Fibroblast of skin of left biceps (primary cell): ENCODE measurements at regions not wholly inside any gene's neighbourhood (a gene's known extent, or its start where the extent isn't known, plus 50 kb on each side); places are given as distances from the start of the nearest gene placed in this dataset.
A peak's percentile ranks its signal among the peaks of the same experiment; 100 is the strongest.
"Not testable (repeated sequence)": the region's sequence is repeated elsewhere in the genome, so short reads cannot be mapped to it uniquely, and the experiment has no call there.

Experiments used
- DNase-seq, 2 experiments: peaks; one replicate each; pipeline ENCODE4 v3.0.0-alpha.2; 2013; ENCODE audit warnings: low read depth in 2 of 2

- no peak for DNase-seq
Observed at GRCh38 chr7:19302731-19303130, 157.5 kb upstream of the FERD3L start.

DNA sequence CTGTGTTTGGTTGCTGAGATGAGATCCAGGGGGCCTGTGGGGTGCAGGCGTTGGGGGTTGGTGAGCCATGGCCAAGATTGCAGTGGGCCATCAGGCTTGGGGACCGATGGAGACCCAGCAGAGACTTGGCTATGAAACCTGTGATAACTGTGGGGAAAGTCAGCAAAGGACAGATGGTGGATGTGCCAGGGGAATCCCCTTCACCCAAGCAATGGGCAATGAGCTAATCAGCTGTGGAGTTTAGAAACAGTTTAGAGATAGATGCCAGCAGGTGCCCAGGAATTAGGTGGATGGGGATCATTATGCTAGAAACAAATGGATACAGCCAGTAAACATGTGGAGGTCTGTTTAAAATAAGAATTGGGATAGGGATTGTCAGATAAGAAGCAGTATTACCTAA, 151.4 kb upstream of the FERD3L start:
- DNase-seq, result no peak

- no peak for DNase-seq
Observed at GRCh38 chr7:19295376-19295775, 150.2 kb upstream of the FERD3L start.

DNA sequence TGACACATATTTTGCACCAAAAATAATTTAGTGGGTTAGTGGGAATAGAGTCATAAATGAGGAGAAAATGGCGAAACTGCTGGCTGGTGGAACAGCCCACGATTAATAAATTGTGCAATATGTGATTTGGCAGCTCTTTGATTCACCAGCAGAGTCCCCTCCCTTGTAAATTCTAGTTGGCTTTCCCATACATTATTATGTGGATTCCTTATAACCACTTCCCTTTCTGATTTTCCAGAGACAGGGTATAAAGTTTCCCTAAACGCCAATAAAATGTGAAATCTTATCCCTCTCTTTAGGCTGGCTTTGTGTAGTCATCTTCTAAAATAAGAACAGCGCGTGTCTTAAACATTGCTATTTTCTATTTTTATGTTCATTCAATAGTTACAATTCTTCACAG, 149.4 kb upstream of the FERD3L start:
- DNase-seq, result peak; percentile 84 to 87

DNA sequence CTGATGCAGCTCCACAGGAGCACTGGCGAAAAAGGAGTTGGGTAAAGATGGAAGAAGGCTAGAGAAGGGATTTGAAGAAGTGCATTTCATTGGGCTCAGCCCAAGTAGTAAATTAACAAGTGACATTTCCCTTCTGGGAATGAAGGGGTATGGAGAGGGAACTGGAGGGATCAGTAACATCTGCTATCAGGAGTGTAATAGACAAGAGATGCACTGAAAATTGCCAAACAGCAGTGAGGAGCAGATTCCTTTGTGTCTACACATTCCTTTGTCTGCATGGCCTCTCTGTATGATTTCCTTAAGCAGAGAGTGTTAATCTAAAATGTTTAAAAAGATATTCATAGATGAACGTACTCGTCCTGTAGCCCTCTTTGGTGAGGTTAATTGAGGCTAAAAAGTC, 148.2 kb upstream of the FERD3L start:
- DNase-seq, result peak in 1 of 2 experiments; percentile 30

DNA sequence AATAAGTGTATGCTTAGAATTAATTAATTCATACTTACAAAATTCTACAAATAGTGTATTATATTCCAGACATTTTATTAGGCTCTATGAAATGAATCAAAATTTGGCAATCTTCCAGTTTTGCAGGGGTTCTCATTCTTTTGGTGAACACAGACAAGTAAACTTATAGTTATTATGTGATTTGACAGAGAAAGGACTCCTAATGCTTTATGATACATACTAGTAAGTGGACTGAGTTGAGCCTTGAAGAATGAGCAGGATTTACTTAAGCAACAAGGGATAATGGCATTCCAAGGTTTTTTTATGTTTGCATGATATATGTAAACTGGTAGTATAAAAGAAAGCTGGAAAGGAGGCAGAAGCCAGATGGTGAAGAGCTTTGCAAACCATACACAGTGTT, 145.7 kb upstream of the FERD3L start:
- DNase-seq, result no peak

- no peak for DNase-seq
Observed at GRCh38 chr7:19290066-19290465, 144.8 kb upstream of the FERD3L start.

DNA sequence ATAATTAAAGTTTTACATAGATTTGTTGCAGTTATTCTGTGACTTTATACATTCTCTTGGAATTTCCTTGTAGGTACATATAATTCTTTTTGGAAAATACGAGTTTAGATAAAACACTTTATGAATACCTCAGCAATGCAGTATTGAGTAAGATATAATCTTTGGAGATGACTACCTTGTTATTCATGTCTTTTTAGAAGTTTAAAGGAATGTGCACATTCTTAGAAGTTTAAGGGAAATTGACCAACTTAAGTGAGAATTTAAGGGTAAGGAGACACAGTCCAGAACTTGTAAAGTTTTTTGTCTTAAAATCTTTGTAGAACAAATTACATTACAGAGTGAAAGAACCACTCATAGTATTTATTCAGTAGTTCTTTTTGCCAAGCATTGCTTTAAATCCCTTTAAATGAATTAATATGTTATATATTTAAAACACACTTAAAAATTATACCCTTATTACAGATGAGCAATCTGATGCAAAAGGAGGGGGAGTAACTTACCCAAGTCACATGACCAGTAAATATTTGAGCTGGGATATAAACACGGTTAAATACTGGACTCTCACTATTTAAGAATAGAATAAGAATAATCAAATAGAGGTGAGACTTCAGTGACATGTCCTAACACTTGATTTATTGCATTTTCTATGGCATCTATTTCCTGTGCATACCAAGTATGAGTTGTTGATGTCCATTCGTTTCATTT, 139.5 kb upstream of the FERD3L start:
- DNase-seq, result no peak

DNA sequence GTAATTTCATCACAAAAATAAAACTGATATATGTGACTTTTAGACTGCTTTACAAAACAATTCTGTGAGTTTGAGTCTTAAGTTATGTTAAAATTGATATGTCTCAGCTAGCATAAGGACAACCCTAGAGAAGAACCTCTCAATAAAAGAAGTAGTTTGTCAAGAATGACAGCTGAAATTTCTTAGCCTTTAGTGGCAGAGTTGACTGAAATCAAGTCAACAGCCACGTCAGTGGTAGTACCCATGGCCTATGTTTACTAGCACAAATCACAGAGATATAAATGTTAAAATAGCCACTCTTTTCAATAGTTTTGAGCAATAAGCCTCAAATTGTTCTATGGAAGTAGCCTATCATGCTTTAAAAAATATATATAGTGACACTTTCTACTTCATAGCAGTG, 138.9 kb upstream of the FERD3L start:
- no peak for DNase-seq

DNA sequence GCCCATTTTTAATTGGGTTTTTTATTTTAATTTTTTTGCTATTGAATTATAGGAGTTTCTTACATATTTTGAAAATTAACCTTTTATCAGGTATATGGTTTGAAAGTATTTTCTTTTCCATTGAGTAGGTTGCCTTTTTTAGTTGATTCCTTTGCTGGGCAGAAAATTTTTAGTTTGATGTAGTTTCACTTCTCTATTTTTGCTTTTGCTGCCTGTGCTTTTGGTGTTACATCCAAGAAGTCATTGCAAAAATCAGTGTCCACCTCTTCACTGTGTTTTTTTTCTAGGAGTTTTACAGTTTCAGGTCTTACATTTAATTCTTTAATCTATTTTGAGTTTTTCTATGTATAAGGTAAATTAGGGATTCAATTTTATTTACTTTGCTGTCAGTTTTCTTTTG, 129.8 kb upstream of the FERD3L start:
- DNase-seq, result no peak

DNA sequence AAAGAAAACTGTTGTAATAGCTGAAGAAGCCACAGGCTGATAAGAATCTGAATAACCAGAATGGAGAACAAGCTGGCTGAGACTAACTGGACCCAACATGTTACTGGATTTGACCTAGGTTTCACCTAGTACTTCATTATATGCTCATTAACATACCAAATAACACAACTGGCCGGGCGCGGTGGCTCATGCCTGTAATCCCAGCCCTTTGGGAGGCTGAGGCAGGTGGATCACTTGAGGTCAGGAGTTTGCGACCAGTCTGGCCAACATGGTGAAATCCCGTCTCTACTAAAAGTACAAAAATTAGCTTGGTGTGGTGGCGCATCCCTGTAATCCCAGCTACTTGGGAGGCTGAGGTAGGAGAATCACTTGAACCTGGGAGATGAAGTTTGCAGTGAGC, 127.1 kb upstream of the FERD3L start:
- not testable (repeated sequence) for DNase-seq

GRCh38 chr7:19269301-19269700, 124.1 kb upstream of the FERD3L start:
- DNase-seq, result no peak

DNA sequence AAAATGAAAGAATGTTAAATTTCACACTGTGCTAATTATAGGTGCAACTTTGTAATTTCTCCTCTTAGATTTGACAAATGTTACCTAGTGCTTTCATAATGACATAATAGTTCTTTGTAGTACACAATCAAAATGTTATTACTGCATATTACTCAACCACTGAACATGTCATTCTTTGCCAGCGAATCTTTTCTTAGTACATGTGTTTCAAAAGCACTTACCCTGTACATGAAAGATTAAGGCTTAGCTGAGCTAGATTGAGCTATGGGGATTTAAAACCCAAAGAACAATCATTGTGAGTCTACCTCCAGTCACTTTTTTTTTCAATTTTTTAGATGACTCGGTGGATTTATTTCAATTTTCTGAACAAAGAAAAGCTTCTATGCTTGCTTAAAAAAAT, 123.5 kb upstream of the FERD3L start:
- no peak for DNase-seq

DNA sequence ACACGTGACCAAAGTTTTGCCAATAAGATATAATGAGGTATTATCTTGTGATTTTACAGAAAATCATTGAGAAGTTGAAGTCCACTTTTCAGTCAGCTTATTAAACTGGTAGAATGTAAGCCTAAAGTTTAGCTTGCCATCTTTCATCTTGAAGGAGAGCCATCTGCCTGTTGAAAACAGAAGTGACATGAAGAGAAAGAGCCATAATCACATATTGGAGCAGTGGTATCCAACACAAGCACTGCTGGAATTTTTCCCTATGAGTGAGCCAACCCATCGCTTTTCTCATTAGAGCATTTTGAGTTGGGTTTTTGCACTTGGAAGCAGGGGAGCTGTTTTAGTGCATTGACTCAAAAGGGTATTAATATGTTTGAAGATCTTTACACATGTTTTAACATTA, 117.6 kb upstream of the FERD3L start:
- no peak for DNase-seq

DNA sequence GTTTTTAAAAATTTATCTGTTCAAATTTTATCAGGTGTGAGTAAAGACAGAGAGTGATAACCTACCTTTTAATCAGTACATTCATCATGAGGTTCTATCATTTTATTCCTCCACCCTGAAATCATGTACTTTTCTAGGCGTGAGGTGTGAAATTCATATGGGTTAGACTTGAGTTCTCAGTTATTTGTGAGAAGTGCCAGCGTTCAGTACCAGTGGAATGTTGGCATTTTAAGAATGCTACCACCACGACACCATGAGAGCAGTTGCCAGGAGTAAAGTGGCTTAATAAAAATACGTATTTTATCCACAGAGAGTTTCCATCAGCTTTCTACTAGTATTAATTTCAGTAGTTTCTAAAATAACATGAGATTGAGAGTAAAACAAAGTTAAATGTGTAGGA, 104.1 kb upstream of the FERD3L start:
- peak in 1 of 2 experiments; percentile 2 for DNase-seq

DNA sequence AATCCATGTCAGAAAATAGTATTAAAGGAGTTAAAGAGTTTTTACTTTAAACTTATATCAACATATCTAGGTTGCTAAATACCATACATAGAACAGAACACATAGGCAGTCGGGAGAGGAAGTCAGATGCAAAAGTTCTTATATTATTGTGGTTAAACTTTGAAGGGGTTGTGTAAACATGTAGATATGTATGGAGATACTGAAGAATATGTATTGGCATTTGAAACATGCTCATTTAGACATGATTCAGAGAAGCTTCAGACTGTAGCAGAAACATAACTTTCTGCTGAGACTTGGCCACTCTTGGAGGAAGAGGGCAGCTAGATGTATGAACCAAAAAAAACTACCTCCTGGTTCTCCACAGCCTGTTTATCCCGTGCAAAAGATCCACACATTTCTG, 103.5 kb upstream of the FERD3L start:
- DNase-seq, result peak; percentile 60 to 70

DNA sequence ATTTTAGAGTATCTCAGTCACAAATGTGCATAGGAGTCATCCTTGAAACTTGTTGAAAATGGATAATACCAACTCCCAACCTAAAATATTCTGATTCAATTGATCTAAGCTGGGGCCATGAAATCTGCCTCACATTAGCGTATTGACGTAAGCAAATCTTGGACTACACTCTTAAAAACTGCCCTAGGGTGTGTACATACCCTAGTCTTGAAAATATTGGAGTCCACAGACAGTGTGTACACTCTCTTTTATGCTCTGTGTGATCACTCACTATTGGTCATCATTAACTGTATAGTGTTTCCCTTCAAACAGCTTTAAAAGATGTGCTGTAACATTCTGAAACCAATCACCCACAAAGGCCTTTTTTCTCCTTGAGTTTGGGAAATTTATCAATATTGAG, 102.9 kb upstream of the FERD3L start:
- DNase-seq, result no peak

GRCh38 chr7:19247017-19247416, 101.8 kb upstream of the FERD3L start:
- no peak for DNase-seq

- DNase-seq, result no peak
Observed at GRCh38 chr7:19242246-19242645, 97.0 kb upstream of the FERD3L start.

DNA sequence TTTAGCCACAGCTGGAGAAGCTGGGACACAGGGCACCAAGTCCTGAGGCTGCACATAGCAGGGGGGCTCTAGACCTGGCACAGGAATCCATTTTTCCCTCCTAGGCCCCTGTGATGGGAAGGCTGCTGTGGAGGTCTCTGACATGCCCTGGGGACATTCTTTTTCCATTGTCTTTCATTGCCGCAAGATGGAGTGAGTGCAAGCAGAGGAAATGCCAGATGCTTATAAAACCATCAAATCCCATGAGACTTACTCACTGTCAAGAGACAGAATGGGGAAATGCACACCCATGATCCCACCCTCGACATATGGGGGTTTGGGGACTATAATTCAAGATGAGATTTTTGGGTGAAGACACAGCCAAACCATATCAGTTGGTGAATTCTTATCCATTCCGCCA, 94.7 kb upstream of the FERD3L start:
- no peak for DNase-seq

GRCh38 chr7:19235680-19236079, 90.5 kb upstream of the FERD3L start:
- DNase-seq, result no peak

DNA sequence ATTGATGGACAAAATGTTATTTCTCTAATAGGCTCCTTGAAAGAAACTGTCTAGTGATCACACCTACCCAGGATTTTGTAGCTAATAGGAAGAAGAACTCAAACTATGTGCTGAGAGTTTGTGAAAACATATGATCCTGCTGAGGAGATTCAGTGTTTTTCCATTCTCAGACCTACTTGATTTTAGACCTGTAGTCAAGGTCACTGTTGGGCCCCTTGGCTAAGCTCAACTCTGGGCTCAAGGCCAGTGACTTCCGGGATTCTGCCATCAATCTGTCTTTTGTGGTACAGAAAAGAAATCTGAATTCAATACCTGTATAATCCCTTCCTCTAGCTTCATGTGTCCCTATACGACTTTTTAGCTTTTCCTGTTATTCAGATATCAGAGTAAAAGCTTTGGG, 79.7 kb upstream of the FERD3L start:
- no peak for DNase-seq

GRCh38 chr7:19215412-19215811, 70.2 kb upstream of the FERD3L start:
- peak; percentile 48 to 54 for DNase-seq

DNA sequence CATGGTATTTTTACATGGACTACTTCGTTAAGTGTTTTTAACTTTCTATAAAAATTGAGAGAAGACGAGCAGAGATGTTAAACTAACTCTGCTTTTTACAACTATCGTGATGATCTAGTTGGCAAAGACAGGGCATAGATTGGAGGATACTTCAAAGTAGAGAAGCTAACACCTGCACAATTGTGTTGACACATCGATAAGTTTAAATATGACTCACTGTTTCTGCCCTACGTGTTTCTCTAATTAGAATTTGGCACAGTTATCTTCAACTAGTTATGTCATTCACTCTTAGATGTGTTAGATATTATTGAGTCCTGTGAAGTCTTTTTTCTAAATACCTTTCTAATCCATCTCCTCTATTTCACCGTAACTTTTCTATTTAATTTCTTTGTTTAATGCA, 68.5 kb upstream of the FERD3L start:
- DNase-seq, result no peak
